GM23338 (cell line): ENCODE measurements at regions not wholly inside any gene's neighbourhood (a gene's known extent, or its start where the extent isn't known, plus 50 kb on each side); places are given as distances from the start of the nearest gene placed in this dataset.

Experiments used
- POLR2AphosphoS5 ChIP-seq: IDR thresholded peaks from 2 replicates; pipeline ENCODE4 v1.6.1; 2016; ENCODE audit warnings: antibody characterized with exemption, low read depth
- TF ChIP-seq, protein P1 (sequence below), 2 experiments: fragments of 200-600 bp in 1 of 2; sonication (generic) in 1 of 2; conservative IDR thresholded peaks; 2 replicates each; pipeline versions ENCODE4 v1.5.1 to v1.6.1; 2016 to 2017; ENCODE audit warnings: antibody characterized with exemption in 2 of 2, low read depth in 2 of 2, mild to moderate bottlenecking in 2 of 2, moderate library complexity in 1 of 2
- TF ChIP-seq, protein P2 (sequence below): IDR thresholded peaks from one replicate; pipeline ENCODE4 v1.6.1; 2018; ENCODE audit warnings: antibody characterized with exemption; ENCODE audit not compliant: unreplicated experiment
- TF ChIP-seq, protein P3 (sequence below): fragments of 250-450 bp; sonication (Bioruptor Pico); IDR thresholded peaks from 2 replicates; pipeline ENCODE4 v1.5.0; 2020; ENCODE audit warnings: mild to moderate bottlenecking, moderate library complexity

DNA sequence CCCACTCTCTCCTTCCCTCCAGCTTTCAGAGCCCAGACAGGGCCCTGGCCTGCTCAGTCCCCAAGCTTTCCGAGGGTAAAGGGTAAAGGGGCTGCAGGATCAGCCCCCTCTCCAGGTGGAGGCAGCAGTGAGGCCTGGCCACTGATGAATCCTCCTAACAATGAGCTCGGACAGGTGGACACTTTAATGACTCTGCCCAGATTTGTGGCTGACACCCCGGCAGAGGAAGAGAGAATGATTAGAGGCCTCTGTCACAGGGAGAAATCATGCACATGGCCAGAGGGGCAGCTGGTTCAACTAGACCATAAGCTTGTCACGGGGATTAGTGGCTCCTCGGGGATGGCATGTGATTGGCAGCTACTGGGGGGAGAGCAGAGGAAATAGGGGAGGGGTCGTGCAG is 587.5 kb upstream of the B3GAT1 start:
- TF ChIP-seq, protein P1, sequence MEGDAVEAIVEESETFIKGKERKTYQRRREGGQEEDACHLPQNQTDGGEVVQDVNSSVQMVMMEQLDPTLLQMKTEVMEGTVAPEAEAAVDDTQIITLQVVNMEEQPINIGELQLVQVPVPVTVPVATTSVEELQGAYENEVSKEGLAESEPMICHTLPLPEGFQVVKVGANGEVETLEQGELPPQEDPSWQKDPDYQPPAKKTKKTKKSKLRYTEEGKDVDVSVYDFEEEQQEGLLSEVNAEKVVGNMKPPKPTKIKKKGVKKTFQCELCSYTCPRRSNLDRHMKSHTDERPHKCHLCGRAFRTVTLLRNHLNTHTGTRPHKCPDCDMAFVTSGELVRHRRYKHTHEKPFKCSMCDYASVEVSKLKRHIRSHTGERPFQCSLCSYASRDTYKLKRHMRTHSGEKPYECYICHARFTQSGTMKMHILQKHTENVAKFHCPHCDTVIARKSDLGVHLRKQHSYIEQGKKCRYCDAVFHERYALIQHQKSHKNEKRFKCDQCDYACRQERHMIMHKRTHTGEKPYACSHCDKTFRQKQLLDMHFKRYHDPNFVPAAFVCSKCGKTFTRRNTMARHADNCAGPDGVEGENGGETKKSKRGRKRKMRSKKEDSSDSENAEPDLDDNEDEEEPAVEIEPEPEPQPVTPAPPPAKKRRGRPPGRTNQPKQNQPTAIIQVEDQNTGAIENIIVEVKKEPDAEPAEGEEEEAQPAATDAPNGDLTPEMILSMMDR (conservative IDR thresholded peaks at IDR 0.05; ENCODE audit: low read depth in 2 of 2): peak; percentile 45 to 56
- no peak for TF ChIP-seq POLR2AphosphoS5
- TF ChIP-seq, protein P2, sequence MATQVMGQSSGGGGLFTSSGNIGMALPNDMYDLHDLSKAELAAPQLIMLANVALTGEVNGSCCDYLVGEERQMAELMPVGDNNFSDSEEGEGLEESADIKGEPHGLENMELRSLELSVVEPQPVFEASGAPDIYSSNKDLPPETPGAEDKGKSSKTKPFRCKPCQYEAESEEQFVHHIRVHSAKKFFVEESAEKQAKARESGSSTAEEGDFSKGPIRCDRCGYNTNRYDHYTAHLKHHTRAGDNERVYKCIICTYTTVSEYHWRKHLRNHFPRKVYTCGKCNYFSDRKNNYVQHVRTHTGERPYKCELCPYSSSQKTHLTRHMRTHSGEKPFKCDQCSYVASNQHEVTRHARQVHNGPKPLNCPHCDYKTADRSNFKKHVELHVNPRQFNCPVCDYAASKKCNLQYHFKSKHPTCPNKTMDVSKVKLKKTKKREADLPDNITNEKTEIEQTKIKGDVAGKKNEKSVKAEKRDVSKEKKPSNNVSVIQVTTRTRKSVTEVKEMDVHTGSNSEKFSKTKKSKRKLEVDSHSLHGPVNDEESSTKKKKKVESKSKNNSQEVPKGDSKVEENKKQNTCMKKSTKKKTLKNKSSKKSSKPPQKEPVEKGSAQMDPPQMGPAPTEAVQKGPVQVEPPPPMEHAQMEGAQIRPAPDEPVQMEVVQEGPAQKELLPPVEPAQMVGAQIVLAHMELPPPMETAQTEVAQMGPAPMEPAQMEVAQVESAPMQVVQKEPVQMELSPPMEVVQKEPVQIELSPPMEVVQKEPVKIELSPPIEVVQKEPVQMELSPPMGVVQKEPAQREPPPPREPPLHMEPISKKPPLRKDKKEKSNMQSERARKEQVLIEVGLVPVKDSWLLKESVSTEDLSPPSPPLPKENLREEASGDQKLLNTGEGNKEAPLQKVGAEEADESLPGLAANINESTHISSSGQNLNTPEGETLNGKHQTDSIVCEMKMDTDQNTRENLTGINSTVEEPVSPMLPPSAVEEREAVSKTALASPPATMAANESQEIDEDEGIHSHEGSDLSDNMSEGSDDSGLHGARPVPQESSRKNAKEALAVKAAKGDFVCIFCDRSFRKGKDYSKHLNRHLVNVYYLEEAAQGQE: no peak
- TF ChIP-seq, protein P3, sequence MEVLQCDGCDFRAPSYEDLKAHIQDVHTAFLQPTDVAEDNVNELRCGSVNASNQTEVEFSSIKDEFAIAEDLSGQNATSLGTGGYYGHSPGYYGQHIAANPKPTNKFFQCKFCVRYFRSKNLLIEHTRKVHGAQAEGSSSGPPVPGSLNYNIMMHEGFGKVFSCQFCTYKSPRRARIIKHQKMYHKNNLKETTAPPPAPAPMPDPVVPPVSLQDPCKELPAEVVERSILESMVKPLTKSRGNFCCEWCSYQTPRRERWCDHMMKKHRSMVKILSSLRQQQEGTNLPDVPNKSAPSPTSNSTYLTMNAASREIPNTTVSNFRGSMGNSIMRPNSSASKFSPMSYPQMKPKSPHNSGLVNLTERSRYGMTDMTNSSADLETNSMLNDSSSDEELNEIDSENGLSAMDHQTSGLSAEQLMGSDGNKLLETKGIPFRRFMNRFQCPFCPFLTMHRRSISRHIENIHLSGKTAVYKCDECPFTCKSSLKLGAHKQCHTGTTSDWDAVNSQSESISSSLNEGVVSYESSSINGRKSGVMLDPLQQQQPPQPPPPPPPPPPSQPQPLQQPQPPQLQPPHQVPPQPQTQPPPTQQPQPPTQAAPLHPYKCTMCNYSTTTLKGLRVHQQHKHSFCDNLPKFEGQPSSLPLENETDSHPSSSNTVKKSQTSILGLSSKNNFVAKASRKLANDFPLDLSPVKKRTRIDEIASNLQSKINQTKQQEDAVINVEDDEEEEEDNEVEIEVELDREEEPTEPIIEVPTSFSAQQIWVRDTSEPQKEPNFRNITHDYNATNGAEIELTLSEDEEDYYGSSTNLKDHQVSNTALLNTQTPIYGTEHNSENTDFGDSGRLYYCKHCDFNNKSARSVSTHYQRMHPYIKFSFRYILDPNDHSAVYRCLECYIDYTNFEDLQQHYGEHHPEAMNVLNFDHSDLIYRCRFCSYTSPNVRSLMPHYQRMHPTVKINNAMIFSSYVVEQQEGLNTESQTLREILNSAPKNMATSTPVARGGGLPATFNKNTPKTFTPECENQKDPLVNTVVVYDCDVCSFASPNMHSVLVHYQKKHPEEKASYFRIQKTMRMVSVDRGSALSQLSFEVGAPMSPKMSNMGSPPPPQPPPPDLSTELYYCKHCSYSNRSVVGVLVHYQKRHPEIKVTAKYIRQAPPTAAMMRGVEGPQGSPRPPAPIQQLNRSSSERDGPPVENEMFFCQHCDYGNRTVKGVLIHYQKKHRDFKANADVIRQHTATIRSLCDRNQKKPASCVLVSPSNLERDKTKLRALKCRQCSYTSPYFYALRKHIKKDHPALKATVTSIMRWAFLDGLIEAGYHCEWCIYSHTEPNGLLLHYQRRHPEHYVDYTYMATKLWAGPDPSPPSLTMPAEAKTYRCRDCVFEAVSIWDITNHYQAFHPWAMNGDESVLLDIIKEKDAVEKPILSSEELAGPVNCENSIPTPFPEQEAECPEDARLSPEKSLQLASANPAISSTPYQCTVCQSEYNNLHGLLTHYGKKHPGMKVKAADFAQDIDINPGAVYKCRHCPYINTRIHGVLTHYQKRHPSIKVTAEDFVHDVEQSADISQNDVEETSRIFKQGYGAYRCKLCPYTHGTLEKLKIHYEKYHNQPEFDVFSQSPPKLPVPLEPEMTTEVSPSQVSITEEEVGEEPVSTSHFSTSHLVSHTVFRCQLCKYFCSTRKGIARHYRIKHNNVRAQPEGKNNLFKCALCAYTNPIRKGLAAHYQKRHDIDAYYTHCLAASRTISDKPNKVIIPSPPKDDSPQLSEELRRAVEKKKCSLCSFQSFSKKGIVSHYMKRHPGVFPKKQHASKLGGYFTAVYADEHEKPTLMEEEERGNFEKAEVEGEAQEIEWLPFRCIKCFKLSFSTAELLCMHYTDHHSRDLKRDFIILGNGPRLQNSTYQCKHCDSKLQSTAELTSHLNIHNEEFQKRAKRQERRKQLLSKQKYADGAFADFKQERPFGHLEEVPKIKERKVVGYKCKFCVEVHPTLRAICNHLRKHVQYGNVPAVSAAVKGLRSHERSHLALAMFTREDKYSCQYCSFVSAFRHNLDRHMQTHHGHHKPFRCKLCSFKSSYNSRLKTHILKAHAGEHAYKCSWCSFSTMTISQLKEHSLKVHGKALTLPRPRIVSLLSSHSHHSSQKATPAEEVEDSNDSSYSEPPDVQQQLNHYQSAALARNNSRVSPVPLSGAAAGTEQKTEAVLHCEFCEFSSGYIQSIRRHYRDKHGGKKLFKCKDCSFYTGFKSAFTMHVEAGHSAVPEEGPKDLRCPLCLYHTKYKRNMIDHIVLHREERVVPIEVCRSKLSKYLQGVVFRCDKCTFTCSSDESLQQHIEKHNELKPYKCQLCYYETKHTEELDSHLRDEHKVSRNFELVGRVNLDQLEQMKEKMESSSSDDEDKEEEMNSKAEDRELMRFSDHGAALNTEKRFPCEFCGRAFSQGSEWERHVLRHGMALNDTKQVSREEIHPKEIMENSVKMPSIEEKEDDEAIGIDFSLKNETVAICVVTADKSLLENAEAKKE (CRISPR knock-in tag): no peak
